ENCODE measurements at regions not wholly inside any gene's neighbourhood (a gene's known extent, or its start where the extent isn't known, plus 50 kb on each side); places are given as distances from the start of the nearest gene placed in this dataset.

DNA sequence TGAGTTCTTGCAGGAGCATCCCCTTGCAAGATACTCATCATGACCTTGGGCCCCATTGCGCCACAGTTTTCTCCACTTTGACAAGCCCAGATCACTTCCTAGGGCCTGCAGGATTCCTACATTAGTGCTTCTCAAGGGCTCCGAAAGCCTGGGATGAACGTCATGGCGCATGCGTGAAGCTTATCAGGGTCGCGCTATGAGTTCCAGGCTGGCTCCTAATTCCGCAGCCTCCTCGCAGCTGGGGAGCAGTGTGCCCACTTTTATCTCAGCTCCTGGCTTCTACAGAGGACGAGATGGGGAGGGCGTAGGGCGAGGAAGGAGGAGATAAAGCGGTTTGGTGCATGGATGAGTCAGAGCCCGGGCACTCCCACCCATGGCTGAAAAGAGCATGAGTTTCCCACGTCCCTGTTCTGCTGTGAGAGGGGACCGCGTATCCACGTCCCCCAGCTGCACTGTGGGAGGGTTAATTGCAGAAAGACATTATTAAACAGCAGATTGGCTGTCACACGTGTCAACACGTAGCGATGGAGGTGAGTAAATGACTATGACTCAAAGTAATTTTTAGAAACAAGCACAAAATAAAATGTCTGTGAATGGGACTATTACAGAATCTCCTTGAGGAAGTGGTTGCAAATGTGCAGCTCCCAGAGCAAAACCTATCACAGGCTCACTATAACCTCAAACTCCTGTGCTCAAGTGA is 72.9 kb upstream of the DSP start:
- peak; percentile 58 for DNase-seq

- DNase-seq = peak; percentile 22
These were observed 71.8 kb upstream of the DSP start for GRCh38 chr6:7469696-7470095.

GRCh38 chr6:7471171-7471570 is 70.3 kb upstream of the DSP start:
- no peak for DNase-seq

DNA sequence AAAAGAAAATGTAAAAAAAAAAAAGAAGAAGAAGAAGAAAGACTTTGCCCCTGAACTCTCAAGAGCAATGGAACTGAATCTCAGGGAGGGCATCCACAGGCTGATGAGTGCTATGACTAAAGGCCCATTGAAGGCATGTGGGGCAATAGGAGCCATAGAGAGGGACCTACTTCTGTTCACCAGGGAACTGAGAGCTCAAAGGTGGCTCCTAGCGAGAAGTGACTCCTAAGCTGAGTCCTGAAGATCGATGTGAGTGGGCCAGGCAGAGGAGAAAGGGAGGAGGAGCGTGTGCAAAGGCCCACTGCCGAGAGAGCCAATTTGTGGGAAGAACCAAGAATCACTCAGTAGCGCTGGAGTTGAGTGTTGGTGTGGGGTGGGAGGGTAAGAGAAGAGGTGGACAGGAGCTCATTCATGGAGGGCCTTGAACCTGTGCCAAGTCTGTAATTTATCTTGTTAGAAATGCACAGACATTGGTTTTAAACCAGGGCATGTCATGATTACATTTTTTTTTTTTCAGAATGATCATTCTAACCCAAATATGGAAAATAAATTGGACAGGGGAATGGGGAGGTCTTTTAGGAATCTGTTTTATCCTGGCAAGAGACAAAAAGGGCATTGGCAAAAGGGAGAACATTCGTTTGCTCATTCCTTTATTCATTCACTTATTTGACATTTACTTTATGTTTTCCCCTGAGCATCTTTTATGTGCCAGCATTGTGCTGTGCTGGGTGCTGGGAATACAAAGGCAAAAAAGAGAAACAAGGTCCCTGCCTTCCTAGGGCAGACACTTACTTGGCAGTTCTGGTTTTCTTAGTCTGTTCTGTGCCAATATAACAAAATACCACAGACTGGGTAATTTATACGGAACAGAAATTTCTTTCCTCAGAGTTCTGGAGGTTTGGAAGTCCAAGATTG is 67.4 kb upstream of the DSP start:
- DNase-seq = no peak

- DNase-seq = no peak
These were observed 66.4 kb upstream of the DSP start for GRCh38 chr6:7475081-7475480.

DNA sequence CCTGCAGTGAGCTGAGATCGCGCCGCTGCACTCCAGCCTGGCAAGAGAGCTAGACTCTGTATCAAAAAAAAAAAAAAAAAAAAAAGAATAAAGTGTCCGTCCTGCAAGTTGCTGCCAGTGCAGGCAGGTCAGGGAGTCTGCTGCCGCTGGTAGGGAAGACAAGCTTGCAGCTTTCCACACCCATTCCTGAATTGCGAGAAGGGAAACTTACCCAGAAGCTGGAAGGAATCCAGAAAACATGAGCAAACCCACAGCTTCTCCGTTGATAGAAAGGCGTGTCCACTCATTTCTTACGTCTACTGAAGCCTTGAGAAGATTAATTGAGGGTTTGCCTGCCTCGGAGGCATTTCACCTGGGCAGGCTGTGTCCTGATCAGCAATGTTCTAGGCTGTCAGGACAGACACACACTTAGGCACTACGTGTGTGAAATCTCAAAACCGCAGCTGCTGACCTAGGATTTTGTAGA is 61.6 kb upstream of the DSP start:
- DNase-seq = peak; percentile 45

DNA sequence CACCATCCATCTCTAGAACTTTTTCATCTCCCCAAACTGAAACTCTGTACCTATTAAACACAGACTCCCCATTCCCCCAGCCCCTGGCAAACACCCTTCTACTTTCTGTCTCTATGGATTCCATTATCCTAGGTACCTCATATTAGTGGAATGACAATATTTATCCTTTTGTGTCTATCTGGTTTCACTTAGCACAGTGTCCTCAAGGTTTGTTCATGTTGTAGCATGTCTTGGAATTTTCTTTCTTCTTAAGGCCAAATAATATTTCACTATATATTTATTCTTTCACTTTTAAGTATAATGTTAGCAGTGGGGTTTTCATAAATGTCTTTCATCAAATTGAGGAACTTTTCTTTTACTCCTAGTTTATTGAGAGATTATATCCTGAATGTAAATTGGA is 56.8 kb upstream of the DSP start:
- DNase-seq = no peak

DNA sequence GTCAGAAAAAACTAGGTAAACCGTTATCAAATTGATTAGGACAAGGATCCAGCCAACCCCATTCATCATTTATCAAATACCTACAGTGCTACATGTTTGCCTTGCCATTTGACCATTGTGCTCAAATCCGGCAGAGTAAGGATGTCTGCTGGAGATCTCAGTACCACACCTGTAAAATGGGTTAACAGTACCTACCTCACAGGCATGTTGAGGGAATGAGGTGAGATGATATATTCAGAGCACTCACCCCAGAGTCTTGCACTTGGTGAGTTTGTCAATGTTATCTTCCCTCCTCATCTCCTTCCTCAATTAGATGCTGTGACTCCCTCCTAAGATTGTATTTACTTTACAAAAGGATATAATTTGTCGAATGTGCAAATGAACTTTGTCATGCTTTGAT is 54.5 kb upstream of the DSP start:
- no peak for DNase-seq

- DNase-seq = no peak
These were observed 53.0 kb upstream of the DSP start for GRCh38 chr6:7488494-7488893.

DNA sequence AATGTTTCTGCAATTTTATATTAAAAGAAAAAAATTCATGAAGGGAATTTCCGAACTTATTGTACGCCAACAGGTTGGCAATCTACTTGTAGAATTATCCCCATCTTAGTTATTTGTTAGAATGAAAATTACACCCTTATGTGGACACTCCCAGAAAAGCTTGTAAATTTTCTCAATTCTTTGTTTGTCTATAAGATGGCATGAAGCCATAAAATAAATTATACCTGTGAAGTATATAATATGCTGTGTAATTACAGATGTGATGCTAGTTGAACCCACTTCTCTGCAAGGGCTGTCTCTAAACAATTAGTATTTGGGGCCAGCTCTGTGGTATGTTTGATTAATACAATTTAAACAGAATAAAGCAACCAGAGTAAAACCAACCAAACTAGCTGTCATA is 52.1 kb upstream of the DSP start:
- no peak for DNase-seq
